GM19397 (cell line): ENCODE measurements at regions not wholly inside any gene's neighbourhood (a gene's known extent, or its start where the extent isn't known, plus 50 kb on each side); places are given as distances from the start of the nearest gene placed in this dataset.
"Not testable (repeated sequence)": the region's sequence is repeated elsewhere in the genome, so short reads cannot be mapped to it uniquely, and the experiment has no call there.

Source experiments
- ATAC-seq: cut with Tn5 transposase; IDR thresholded peaks from one replicate; pipeline ENCODE4 v1.9.1; 2021; ENCODE audit warnings: mild to moderate bottlenecking, moderate library complexity; ENCODE audit not compliant: unreplicated experiment

DNA sequence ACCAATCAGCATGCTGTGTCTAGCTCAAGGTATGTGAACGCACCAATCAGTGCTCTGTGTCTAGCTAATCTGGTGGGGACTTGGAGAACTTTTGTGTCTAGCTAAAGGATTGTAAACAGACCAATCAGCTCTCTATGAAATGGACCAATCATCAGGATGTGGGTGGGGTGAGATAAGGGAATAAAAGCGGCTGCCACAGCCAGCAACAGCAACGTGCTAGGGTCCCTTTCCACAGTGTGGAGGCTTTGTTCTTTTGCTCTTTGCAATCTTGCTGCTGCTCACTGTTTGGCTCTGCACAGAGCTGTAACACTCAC lies 1353.9 kb upstream of the CDH18 start:
- ATAC-seq, result not testable (repeated sequence)

DNA sequence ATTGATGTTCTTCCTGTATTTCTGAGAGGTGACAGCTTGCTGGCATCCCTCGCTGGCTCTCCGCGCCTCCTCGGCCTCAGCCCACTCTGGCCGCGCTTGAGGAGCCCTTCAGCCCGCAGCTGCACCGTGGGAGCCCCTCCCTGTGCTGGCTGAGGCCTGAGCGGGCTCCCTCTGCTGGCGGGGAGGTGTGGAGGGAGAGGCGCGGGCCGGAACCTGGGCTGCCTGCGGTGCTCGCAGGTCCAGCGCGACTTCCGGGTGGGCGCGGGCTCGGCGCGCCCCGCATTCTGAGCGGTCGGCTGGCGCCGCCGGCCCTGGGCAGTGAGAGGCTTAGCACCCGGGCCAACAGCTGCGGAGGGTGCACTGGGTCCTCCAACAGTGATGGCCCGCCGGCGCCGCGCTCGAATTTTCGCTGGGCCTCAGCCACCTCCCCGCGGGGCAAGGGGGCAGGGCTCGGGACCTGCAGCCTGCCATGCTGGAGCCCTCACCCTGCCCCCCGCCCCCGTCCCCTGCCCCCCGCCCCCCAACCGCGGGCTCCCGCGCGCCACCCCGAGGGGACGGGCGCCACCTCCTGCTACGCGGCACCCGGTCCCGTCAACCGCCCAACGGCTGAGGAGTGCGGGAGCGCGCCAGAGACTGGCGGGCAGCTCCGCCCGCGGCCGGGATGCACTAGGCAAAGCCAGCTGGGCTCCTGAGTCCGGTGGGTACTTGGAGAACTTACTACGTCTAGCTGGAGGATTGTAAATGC lies 1353.4 kb upstream of the CDH18 start:
- not testable (repeated sequence) for ATAC-seq

DNA sequence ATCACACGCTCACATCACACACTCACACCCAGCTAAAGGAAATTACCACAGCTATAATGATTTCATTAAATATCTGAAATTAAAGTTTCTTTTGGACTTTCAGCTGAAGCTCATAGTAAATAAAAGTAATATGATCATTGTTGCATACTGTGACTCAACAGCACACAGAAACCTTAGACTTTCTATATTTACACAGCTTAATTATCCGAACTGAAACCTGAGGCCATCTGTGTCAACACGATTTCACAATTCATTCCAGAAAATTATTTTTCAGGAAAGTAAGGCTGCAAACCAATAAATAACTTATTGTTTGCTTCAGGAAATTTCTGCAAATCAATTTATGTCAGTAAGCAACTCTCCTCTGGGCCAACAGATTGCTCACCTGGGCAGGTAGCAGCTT lies 1352.2 kb upstream of the CDH18 start:
- ATAC-seq, result not testable (repeated sequence)

DNA sequence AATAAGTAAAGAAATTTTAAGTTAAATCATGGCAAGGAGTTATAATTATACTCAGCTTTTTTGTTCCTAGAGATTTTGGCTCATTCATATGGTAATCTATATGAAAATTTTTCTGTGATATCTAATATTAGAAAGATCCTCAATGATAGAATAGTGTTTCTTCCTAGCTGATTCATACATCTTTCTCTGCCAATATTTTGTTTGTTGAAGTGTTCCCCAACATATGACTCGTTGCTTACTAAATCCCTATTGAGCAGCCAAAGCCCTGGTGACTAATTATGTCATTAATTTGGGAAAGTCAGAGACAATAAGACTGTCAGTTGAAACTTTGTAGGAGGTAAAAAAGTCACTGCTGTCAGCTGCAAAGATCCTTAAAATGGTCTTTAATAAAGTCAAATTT lies 1348.5 kb upstream of the CDH18 start:
- ATAC-seq, result not testable (repeated sequence)

DNA sequence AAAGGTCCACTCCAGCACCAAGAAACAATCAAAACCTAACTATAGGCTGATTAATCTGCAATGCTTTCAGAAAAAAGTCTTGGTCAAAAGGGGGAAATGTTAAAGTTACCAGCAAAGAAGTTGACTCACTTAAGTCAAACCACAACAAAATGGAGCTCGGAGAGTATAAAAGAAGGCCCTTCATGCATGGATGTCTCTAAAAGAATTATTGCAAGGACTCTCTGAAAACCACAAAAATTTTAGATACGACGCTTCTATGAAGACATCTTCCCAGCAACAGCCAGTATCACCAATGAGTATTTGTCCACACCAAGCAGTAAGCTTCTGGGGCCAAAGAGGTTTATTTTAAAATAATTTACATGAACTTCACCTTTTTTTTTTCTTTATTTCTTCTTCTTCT lies 1327.4 kb upstream of the CDH18 start:
- ATAC-seq, result not testable (repeated sequence)

DNA sequence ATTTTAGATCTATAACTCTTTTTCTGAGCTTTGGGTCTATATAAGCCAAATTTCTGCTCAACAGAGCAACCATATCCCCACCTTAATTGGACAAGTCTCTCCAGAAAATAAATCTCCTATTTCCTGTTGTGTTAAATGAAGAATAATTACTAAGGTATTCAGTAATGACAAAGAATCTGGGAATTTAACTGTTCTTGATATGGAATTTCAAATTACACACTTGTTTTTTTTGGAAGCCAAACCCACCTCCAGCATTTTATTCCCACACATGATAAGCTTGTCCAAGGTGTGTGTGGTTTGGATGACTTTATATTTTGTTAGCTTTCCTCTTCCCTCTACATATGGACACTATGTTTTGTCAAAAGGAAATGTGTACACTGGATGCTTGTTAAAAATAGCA lies 1313.2 kb upstream of the CDH18 start:
- not testable (repeated sequence) for ATAC-seq

DNA sequence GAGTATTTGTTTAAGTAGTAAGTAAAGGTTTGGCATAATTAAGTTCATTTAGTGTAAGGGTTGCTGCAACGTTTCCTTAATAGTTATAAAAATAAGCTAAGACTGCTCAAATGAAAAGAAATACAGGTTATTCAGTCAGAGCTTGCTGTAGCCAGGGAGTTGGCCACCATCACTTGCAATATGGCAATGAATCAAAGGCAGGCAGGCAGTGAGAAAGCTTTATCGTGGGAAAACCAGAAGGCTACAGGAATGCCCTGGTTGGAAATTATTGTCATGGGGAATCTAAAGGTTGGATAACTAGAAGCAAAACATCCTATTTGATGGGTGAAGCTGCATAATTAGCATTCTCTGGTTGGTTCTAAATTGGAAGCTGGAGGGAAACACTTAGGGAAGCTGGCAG lies 1286.4 kb upstream of the CDH18 start:
- not testable (repeated sequence) for ATAC-seq

DNA sequence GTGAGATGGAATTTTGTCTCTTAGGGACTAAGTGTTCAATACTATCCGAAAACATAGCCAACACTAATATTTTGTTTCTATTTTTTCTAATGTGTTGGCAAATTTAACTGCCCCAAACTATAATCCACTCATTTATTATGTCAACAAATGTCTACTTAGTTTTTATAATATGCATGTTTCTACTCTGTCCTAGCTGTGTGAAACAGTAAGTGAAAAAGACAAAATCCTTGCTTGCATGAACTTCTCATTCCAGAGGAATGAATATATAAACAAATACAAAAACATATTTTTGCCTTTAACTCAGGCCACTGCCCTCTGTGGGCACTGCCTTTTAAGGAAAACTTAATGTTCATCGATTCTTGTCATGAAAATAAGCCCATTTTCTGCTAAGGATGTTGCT lies 1275.4 kb upstream of the CDH18 start:
- ATAC-seq, result no peak

DNA sequence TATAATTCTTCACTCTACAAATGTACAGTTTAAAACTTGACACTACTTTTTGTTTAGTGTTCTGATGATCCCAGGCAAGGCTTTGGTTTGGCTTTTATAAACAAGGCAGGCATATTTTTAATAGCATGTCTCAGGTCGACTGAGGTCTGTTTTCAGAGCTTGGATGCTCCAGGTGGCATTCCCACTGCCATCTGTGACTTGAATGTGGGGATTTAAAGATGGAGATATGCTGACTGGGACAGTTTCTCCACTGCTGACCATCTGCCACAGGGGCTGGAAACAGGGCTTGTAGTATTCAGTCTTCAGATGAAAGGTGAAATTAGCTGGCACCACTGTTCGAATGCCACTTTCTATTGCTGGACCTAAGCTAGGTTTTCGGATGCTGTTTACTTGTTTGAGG lies 1266.2 kb upstream of the CDH18 start:
- ATAC-seq, result no peak

DNA sequence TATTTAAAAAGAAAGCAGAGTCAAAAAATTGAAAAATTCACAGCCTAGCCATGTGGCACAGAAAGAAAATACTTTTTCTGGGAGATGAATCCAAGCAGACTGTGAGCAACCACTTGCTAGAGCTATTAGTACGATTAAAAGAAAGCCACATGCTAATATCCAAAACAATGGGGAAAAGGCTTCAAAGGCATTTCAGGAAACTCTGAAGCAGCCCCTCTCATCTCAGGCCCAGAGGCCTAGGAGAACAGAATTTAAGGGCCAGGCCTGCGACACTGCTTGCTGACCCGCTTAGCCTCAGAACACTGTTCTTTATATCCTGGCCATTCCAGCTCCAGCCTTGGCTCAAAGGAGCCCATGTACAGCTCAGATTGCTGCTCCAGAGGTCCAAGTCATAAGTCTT lies 1257.0 kb upstream of the CDH18 start:
- no peak for ATAC-seq

DNA sequence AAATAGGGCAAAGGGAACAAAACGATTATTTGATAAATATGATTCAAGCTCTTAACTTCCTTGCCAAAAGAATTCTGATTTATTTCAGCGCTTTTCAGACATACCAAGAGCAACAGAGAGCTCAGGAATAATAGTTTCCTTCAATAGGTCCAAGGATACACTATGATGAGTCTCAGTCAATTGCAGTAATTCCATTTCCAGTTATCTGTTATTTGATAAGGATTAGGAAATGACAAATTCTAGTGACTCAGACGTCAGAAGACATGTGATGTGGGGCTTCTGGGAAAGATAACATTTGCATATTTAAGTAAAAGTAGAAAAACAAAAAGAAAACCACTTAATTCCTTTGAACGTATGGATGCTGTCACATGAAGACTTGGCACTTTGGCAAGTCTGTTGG lies 1250.8 kb upstream of the CDH18 start:
- ATAC-seq, result no peak

DNA sequence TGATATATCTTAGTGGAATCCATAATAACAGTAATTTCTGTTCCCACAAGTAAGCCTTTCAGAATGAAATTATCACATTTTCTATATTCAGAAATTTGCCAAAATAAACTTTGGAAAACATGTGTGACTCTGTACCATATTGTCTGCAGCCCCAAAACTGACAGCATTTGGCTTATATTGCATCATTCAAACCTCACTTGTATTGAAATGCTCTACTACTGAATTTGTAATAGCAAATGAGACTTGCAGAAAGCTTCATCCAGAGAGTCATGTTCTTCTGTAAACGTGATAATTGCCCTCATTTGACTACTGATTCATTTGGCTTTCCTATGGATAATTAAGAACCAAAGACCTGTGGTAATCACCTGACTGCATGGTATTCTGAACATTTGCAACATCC lies 1249.5 kb upstream of the CDH18 start:
- ATAC-seq, result no peak

DNA sequence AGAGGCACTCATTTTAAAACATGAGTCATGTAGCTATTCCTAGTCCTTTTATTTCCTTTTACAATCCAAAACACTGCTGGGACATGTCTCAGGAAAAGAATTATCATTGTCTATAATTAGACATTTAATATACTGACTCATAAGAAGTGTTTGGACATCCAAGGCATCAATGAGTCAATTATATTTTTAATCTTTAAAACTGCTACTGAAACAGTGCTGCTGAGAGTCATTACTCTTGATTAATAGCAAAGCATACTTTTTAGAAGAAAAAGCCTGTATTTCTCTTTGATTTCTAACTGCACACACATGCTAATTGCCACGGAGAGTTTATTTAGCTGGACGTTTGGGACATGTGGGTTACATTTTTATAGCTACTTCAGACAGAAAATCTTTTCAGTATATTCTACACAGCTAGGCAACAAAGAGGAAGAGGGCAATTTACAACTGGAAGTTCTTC lies 1249.0 kb upstream of the CDH18 start:
- no peak for ATAC-seq

DNA sequence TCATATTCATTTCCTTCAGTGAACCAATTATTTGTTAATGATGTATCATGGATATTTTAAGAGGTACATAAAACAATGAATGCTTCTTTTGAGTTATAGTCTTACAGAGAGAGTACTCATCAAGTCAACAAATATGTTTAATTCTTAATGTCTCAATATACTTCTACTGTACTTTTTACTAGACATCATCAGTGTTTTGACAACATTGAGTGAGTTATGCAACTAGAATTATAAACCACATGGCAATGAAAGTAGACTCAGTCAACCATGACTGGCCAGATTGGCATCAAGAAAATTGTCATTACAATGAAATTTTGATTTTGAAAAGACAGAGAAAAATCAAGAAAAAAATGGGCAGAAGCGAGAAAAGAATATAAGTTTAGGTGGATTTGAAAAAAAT lies 1248.1 kb upstream of the CDH18 start:
- ATAC-seq, result no peak

DNA sequence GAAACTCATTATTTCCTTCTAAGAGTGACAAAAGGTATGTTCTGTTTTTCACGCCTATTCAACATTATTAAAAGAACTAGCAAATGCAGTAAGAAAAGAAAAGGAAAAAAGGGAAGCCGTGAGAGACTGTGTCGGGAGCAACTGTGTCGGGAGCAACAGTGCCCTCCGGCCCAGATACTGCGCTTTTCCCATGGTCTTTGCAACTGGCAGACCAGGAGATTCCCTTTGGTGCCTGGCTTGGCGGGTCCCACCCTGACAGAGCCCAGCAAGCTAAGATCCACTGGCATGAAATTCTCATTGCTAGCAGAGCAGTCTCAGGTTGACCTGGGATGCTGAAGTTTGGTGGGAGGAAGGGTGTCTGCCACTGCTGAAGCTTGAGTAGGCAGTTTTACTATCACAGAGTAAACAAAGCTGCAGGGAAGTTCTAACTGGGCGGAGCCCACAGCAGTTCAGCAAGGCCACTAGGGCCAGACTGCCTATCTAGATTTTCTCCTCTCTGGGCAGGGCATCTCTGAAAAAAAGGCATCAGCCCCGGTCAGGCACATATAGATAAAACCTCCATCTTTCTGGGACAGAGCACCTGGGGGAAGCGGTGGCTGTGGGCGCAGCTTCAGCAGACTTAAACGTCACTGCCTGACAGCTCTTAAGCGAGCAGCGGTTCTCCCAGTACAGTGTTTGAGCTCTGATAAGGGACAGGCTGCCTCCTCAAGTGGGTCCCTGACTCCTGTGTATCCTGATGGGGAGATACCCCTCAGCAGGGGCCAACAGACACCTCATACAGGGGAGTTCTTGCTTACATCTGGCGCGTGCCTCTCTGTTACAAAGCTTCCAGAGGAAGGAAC lies 1237.4 kb upstream of the CDH18 start:
- ATAC-seq, result no peak

DNA sequence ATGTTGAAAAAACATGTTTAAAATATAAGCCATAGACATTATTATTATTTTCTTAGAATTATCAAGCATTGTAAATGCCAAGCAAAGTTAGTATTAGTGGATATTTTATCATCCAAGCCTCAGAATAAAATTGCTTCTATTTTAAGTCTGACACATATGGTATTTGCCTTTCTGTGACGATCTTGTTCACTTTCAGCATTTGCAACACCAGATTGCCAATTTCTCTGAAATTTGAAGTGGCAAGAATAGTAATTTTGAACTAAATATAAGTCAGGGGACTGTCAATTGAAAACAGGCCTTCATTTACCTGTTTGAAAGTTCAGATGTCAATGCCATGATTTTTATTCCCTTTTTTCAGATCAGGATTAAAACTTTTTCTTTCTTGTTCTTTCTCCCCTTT lies 1233.6 kb upstream of the CDH18 start:
- no peak for ATAC-seq

DNA sequence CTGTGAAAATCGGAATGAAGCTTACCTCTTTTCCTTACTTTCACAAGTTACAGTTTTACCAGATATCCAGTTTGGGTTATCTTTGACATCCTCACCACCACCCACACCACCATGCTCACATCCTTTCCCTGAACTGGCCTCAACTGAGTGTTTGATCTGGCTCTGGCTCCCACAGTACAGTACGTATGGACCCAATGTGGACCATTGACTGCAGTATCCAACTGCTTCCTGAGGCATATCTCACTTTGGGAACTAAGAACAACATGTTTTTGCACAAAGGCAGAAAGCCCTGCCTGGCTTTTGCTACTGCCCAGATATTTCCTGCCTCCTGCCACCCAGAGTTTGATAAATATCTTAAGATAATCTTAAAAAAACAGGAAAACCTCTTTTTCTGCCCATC lies 1232.0 kb upstream of the CDH18 start:
- ATAC-seq, result no peak

DNA sequence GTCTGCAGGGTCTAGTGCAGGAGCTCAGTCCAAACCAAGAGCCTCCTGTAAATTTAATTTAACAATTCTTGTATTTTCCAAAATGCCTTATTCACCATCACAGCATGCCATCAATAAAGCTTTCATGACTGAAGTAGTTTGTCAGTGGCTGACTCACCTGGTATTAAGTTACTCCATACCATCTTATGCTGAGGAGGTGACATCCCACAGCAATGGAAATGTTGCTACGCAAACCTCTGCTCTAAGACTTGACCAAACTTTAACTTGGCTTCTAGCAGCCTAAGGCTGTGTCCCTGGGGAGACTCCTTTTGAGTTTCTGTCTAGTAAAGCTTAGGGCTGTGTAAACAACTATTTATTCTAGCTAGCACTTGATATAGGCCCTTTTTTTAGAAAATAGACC lies 1231.3 kb upstream of the CDH18 start:
- no peak for ATAC-seq

DNA sequence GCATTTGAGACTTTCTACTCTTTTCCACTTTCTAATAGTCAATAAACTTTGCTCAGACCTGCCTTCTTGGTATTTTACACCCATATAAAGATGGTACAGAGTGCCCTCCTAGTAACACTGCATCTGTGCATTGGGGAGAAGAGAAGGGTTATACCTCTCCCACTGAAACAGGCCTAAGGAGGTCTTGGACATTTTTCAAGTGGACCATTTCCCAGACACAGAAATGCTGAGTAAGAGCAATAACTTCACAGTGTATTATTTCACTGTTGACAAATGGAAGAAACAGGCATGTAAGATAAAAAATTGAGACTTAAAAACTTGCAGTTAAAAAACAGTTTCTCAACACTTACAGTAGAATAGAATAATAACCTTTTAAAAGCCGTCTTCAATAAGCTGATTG lies 1224.0 kb upstream of the CDH18 start:
- ATAC-seq, result no peak

DNA sequence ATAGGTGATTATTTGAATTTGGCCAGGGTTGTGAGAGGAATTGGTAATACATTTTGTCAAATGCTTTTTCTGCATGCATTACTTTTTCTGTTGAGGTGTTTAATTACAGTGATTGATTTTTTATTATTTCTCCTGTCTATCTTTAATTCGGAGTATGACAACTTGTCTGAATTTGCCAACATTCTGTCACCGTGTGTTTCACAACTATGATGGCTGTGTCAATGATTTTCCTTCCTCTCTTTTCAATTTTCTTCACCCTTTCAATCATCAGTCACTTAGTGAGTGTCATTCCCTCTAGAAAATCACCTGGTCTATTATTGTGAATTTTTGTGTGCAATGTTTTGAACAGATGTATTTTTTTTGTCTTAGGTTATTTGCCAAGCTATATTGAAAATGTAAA lies 1221.4 kb upstream of the CDH18 start:
- no peak for ATAC-seq

DNA sequence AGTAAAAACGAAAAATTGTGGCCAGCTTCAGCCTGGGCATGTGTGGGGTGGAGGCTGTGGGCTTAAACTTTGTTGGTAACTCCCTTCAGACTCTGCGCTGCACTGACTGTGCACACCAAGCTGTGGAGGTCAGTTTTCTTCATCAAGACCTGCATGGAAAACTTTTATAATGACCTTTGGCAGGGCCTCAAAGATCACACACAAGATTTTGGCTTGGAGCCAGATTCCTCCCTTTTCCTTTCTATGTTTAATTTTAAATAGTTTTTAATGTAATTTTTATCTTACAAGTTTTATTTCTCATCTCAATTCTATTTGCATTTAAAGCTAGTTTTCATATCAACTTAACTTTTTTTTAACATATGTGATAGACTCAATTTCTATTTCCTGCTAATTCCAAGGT lies 1211.1 kb upstream of the CDH18 start:
- ATAC-seq, result no peak

DNA sequence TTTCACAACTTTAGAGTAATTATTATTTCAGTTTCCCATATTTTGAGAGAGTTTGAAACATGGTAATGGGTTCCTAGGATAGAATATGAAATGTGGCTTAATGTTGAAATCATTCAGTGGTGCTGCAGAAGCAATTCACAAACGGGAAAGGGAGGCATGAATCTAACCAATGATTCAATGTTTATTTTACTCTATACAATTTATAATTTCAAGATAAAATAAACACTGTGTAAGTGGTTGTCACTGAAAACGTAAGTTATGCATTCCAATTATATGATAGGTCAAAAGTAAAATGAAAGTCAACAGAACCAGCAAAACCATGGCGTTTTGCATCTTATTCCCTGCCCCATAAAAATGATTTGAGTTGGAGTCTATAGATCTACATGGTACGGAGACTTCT lies 1207.1 kb upstream of the CDH18 start:
- ATAC-seq, result no peak
